Progenitor cell of endocrine pancreas (in vitro differentiated cells): ENCODE measurements at regions not wholly inside any gene's neighbourhood (a gene's known extent, or its start where the extent isn't known, plus 50 kb on each side); places are given as distances from the start of the nearest gene placed in this dataset.

Source experiments
- DNase-seq: peaks from one replicate; pipeline ENCODE4 v3.0.0; 2021; ENCODE audit warnings: low spot score; ENCODE audit not compliant: unreplicated experiment
- H3K27ac Mint-ChIP-seq: 2 replicates; pipeline ENCODE4 v1.8.0; 2021; ENCODE audit warnings: mild to moderate bottlenecking, moderate library complexity, mixed read lengths
- H3K27me3 Mint-ChIP-seq: 2 replicates; pipeline ENCODE4 v1.8.0; 2021; ENCODE audit warnings: mixed read lengths
- H3K36me3 Mint-ChIP-seq: 2 replicates; pipeline ENCODE4 v1.8.0; 2022; ENCODE audit warnings: mixed read lengths; ENCODE audit not compliant: insufficient read depth
- H3K4me1 Mint-ChIP-seq: 2 replicates; pipeline ENCODE4 v1.8.0; 2021; ENCODE audit warnings: low read depth, mixed read lengths
- H3K4me3 Mint-ChIP-seq: 2 replicates; pipeline ENCODE4 v1.8.0; 2021; ENCODE audit warnings: low read depth, mild to moderate bottlenecking, moderate library complexity, mixed read lengths
- H3K9me3 Mint-ChIP-seq: 2 replicates; pipeline ENCODE4 v1.8.0; 2021; ENCODE audit warnings: low read depth, mixed read lengths
- CTCF ChIP-seq: fragments of 200-600 bp; sonication (generic); IDR thresholded peaks from one replicate; pipeline ENCODE4 v1.5.0; 2021; ENCODE audit warnings: antibody characterized with exemption, mild to moderate bottlenecking; ENCODE audit not compliant: unreplicated experiment

GRCh38 chr16:63982741-63983140 lies 1139.1 kb downstream of the CDH11 start:
- Mint-ChIP-seq H3K27ac (no peak overlapping the region), H3K9me3 (peaks cover 4% of the 10 kb centered on the region), H3K36me3 (no peaks in the 10 kb centered on the region), H3K27me3 (no peaks in the 10 kb centered on the region), H3K4me3 (no peak overlapping the region), H3K4me1 (peaks cover 30% of the 10 kb centered on the region)
- no peak for TF ChIP-seq CTCF
- DNase-seq = no peak

- H3K36me3 Mint-ChIP-seq = no peaks in the 10 kb centered on the region
- H3K27ac Mint-ChIP-seq = no peak overlapping the region
- no peaks in the 10 kb centered on the region for H3K27me3 Mint-ChIP-seq
- TF ChIP-seq CTCF = no peak
- DNase-seq = no peak
- peaks cover 4% of the 10 kb centered on the region for H3K9me3 Mint-ChIP-seq
- no peak overlapping the region for H3K4me3 Mint-ChIP-seq
- H3K4me1 Mint-ChIP-seq = peaks cover 30% of the 10 kb centered on the region
Observed at GRCh38 chr16:63982110-63982509, 1139.8 kb downstream of the CDH11 start.

- Mint-ChIP-seq H3K27me3 (no peaks in the 10 kb centered on the region), H3K9me3 (peaks cover 4% of the 10 kb centered on the region), H3K4me3 (no peak overlapping the region), H3K36me3 (no peaks in the 10 kb centered on the region), H3K4me1 (peaks cover 30% of the 10 kb centered on the region), H3K27ac (no peak overlapping the region)
- TF ChIP-seq CTCF = no peak
- no peak for DNase-seq
Observed at GRCh38 chr16:63981639-63982038, 1140.2 kb downstream of the CDH11 start.

GRCh38 chr16:63980763-63981162 lies 1141.1 kb downstream of the CDH11 start:
- H3K4me1 Mint-ChIP-seq = peaks cover 30% of the 10 kb centered on the region

GRCh38 chr16:63978240-63978639 lies 1143.6 kb downstream of the CDH11 start:
- Mint-ChIP-seq H3K27me3 (no peaks in the 10 kb centered on the region), H3K9me3 (peaks cover 3% of the 10 kb centered on the region), H3K4me1 (peaks cover 35% of the 10 kb centered on the region), H3K36me3 (no peaks in the 10 kb centered on the region), H3K27ac (no peak overlapping the region), H3K4me3 (no peak overlapping the region)
- TF ChIP-seq CTCF = no peak
- no peak for DNase-seq

More at GRCh38 chr16:63980763-63981162, 1141.1 kb downstream of the CDH11 start:
- peaks cover 2% of the 10 kb centered on the region for H3K9me3 Mint-ChIP-seq
- H3K36me3 Mint-ChIP-seq = no peaks in the 10 kb centered on the region
- no peak for DNase-seq
- H3K27ac Mint-ChIP-seq = no peak overlapping the region
- no peak overlapping the region for H3K4me3 Mint-ChIP-seq
- no peaks in the 10 kb centered on the region for H3K27me3 Mint-ChIP-seq
- no peak for TF ChIP-seq CTCF
